HT1080 (cell line): ENCODE measurements at regions not wholly inside any gene's neighbourhood (a gene's known extent, or its start where the extent isn't known, plus 50 kb on each side); places are given as distances from the start of the nearest gene placed in this dataset.

ENCODE experiments used
- DNase-seq: peaks from one replicate; pipeline ENCODE4 v3.0.0-alpha.2; 2015; ENCODE audit warnings: low read depth

- DNase-seq, result no peak
Observed at GRCh38 chr3:18635215-18635614, 210.1 kb upstream of the SATB1 start.

GRCh38 chr3:18634461-18634860, 209.3 kb upstream of the SATB1 start:
- no peak for DNase-seq

- no peak for DNase-seq
Observed at GRCh38 chr3:18633002-18633401, 207.9 kb upstream of the SATB1 start.

- no peak for DNase-seq
Observed at GRCh38 chr3:18630295-18630694, 205.2 kb upstream of the SATB1 start.

GRCh38 chr3:18625085-18625484, 199.9 kb upstream of the SATB1 start:
- no peak for DNase-seq

- DNase-seq, result no peak
Observed at GRCh38 chr3:18623220-18623619, 198.1 kb upstream of the SATB1 start.

- DNase-seq, result no peak
Observed at GRCh38 chr3:18618723-18619122, 193.6 kb upstream of the SATB1 start.

- no peak for DNase-seq
Observed at GRCh38 chr3:18611991-18612390, 186.9 kb upstream of the SATB1 start.

- no peak for DNase-seq
Observed at GRCh38 chr3:18609187-18609586, 184.0 kb upstream of the SATB1 start.

- no peak for DNase-seq
Observed at GRCh38 chr3:18597919-18598318, 172.8 kb upstream of the SATB1 start.

- DNase-seq, result no peak
Observed at GRCh38 chr3:18593231-18593630, 168.1 kb upstream of the SATB1 start.

- no peak for DNase-seq
Observed at GRCh38 chr3:18591120-18591519, 166.0 kb upstream of the SATB1 start.

- DNase-seq, result peak; percentile 21
Observed at GRCh38 chr3:18586076-18586475, 160.9 kb upstream of the SATB1 start.

GRCh38 chr3:18585004-18585968, 160.1 kb upstream of the SATB1 start:
- DNase-seq, result no peak

GRCh38 chr3:18580268-18580667, 155.1 kb upstream of the SATB1 start:
- DNase-seq, result no peak

- DNase-seq, result no peak
Observed at GRCh38 chr3:18579661-18580060, 154.5 kb upstream of the SATB1 start.

GRCh38 chr3:18575573-18575972, 150.4 kb upstream of the SATB1 start:
- peak; percentile 13 for DNase-seq

- no peak for DNase-seq
Observed at GRCh38 chr3:18572809-18573208, 147.7 kb upstream of the SATB1 start.

- DNase-seq, result no peak
Observed at GRCh38 chr3:18567293-18567692, 142.2 kb upstream of the SATB1 start.

- DNase-seq, result no peak
Observed at GRCh38 chr3:18562364-18563154, 137.4 kb upstream of the SATB1 start.

- DNase-seq, result peak; percentile 55
Observed at GRCh38 chr3:18559331-18559842, 134.2 kb upstream of the SATB1 start.

GRCh38 chr3:18558507-18558906, 133.4 kb upstream of the SATB1 start:
- DNase-seq, result peak; percentile 46
